ENCODE measurements at regions not wholly inside any gene's neighbourhood (a gene's known extent, or its start where the extent isn't known, plus 50 kb on each side); places are given as distances from the start of the nearest gene placed in this dataset.
"Not testable (repeated sequence)": the region's sequence is repeated elsewhere in the genome, so short reads cannot be mapped to it uniquely, and the experiment has no call there.

DNA sequence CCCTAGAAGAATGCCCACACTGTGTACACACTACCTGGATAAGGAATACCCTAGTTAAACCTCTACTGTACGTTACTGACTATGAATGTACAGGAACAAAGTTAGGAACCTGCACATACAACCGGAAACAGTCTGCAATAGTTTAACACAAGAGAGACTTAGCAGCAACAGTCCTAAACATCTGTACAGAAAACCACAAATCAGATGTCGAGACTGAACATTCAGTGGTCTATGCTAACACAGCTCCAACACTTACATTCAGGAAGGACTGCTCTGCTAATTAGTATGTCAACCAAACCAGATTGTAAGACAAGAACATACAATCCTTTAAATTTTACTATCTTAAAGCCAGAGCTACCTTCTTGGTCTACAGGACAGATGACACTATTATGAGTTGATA, 104.9 kb downstream of the ZNF429 start:
- no peaks in the 10 kb centered on the region for H3K36me3 Mint-ChIP-seq
- H3K27ac Mint-ChIP-seq, result peak overlapping the region in 1 of 7 donors; percentile 59
- Histone ChIP-seq H3K27ac (ENCODE audit: low read depth, low read length) (no peak overlapping the region), H3K4me3 (ENCODE audit: low read length in 2 of 2) (no peak overlapping the region), H3K27me3 (ENCODE audit: insufficient read depth, low read length) (no peaks in the 10 kb centered on the region), H3K4me1 (ENCODE audit: insufficient read depth, low read length) (no peaks in the 10 kb centered on the region), H3K36me3 (ENCODE audit: insufficient read depth, low read length) (no peaks in the 10 kb centered on the region), H3K9me3 (ENCODE audit: control insufficient read depth in 1 of 2, low read length in 2 of 2) (no peaks in the 10 kb centered on the region)
- ChIA-PET POLR2A (ENCODE audit: partially characterized antibody) (interaction anchor here (1.6 kb wide), 1 partner anchor 25 kb away, joined by 3 read pairs; no protein-coding TSS in a partner anchor), CTCF (ENCODE audit: partially characterized antibody) (no interaction called here)
- intact Hi-C loops (cut with micrococcal nuclease), result no loop called here
- H3K4me3 Mint-ChIP-seq, result no peak overlapping the region
- no peaks in the 10 kb centered on the region for H3K27me3 Mint-ChIP-seq
- H3K9me3 Mint-ChIP-seq, result peaks cover 0 to 6% (median 0%) of the 10 kb centered on the region in 8 donors
- H3K4me1 Mint-ChIP-seq, result peaks cover 0 to 9% (median under 1%) of the 10 kb centered on the region in 4 donors
- no peak for DNase-seq

- peaks cover 10 to 27% (median 16%) of the 10 kb centered on the region in 4 donors for H3K4me1 Mint-ChIP-seq
- CTCF ChIA-PET (ENCODE audit: partially characterized antibody), result no interaction called here
- intact Hi-C loops (cut with micrococcal nuclease), result no loop called here
- Histone ChIP-seq H3K4me1 (ENCODE audit: insufficient read depth, low read length) (peaks cover 14% of the 10 kb centered on the region), H3K27me3 (ENCODE audit: insufficient read depth, low read length) (no peaks in the 10 kb centered on the region), H3K27ac (ENCODE audit: low read depth, low read length) (no peak overlapping the region), H3K9me3 (ENCODE audit: control insufficient read depth in 1 of 2, low read length in 2 of 2) (no peaks in the 10 kb centered on the region), H3K36me3 (ENCODE audit: insufficient read depth, low read length) (no peaks in the 10 kb centered on the region), H3K4me3 (ENCODE audit: low read length in 2 of 2) (no peak overlapping the region)
- no peak overlapping the region for H3K4me3 Mint-ChIP-seq
- POLR2A ChIA-PET (ENCODE audit: partially characterized antibody), result no interaction called here
- H3K27ac Mint-ChIP-seq, result no peak overlapping the region
- H3K27me3 Mint-ChIP-seq, result no peaks in the 10 kb centered on the region
- H3K9me3 Mint-ChIP-seq, result peaks cover 0 to 3% (median 0%) of the 10 kb centered on the region in 8 donors
- DNase-seq, result no peak
- no peaks in the 10 kb centered on the region for H3K36me3 Mint-ChIP-seq
Observed at GRCh38 chr19:21608571-21608970, 103.2 kb downstream of the ZNF429 start.

DNA sequence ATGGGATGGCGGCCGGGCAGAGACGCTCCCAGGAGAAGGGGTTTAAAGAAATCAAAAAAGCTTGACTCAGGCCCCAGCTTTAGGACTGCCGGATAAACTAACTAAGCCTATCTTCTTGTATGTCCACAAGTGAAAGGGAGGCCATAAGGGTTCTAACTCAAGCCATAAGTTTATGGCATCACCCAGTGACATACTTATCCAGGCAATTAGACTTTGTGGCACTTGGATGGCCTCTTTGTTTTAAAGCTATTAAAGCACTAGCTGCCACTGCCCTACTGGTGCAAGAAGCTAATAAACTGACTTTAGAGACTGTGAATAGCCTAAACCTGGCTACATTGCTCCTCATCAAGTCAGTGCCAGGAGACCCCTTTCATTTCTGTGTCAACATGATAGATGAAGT, 102.0 kb downstream of the ZNF429 start:
- no peaks in the 10 kb centered on the region for H3K27me3 Mint-ChIP-seq
- H3K4me3 ChIP-seq (ENCODE audit: low read length in 2 of 2), result no peak overlapping the region
- no peaks in the 10 kb centered on the region for H3K27me3 ChIP-seq (ENCODE audit: insufficient read depth, low read length)
- no peak for DNase-seq
- POLR2A ChIA-PET (ENCODE audit: partially characterized antibody), result no interaction called here
- intact Hi-C loops (cut with micrococcal nuclease), result no loop called here
- H3K4me1 ChIP-seq (ENCODE audit: insufficient read depth, low read length), result peaks cover 18% of the 10 kb centered on the region
- no peaks in the 10 kb centered on the region for H3K36me3 Mint-ChIP-seq
- H3K27ac Mint-ChIP-seq, result no peak overlapping the region
- H3K36me3 ChIP-seq (ENCODE audit: insufficient read depth, low read length), result no peaks in the 10 kb centered on the region
- CTCF ChIA-PET (ENCODE audit: partially characterized antibody), result no interaction called here
- no peak overlapping the region for H3K27ac ChIP-seq (ENCODE audit: low read depth, low read length)
- no peaks in the 10 kb centered on the region for H3K9me3 ChIP-seq (ENCODE audit: control insufficient read depth in 1 of 2, low read length in 2 of 2)
- peak overlapping the region in 1 of 8 donors; percentile 54 for H3K4me3 Mint-ChIP-seq
- peaks cover 0 to 3% (median 0%) of the 10 kb centered on the region in 8 donors for H3K9me3 Mint-ChIP-seq
- peaks cover 10 to 30% (median 20%) of the 10 kb centered on the region in 4 donors for H3K4me1 Mint-ChIP-seq

- DNase-seq; H3K27me3 ChIP-seq (ENCODE audit: insufficient read depth, low read length); H3K4me3 Mint-ChIP-seq; H3K36me3 ChIP-seq (ENCODE audit: insufficient read depth, low read length); H3K27me3 Mint-ChIP-seq; H3K27ac Mint-ChIP-seq; H3K36me3 Mint-ChIP-seq; H3K9me3 ChIP-seq (ENCODE audit: control insufficient read depth in 1 of 2, low read length in 2 of 2); CTCF ChIA-PET (ENCODE audit: partially characterized antibody); intact Hi-C loops (cut with micrococcal nuclease); POLR2A ChIA-PET (ENCODE audit: partially characterized antibody); H3K4me3 ChIP-seq (ENCODE audit: low read length in 2 of 2); H3K27ac ChIP-seq (ENCODE audit: low read depth, low read length); H3K9me3 Mint-ChIP-seq: not testable (repeated sequence)
- peaks cover 10 to 30% (median 20%) of the 10 kb centered on the region in 4 donors for H3K4me1 Mint-ChIP-seq
- peaks cover 18% of the 10 kb centered on the region for H3K4me1 ChIP-seq (ENCODE audit: insufficient read depth, low read length)
Observed at GRCh38 chr19:21607011-21607410, 101.6 kb downstream of the ZNF429 start.

GRCh38 chr19:21606326-21606725, 100.9 kb downstream of the ZNF429 start:
- H3K4me1 ChIP-seq (ENCODE audit: insufficient read depth, low read length), result peaks cover 18% of the 10 kb centered on the region
- H3K27me3 ChIP-seq (ENCODE audit: insufficient read depth, low read length); H3K36me3 Mint-ChIP-seq; CTCF ChIA-PET (ENCODE audit: partially characterized antibody); H3K27ac ChIP-seq (ENCODE audit: low read depth, low read length); intact Hi-C loops (cut with micrococcal nuclease); H3K27me3 Mint-ChIP-seq; POLR2A ChIA-PET (ENCODE audit: partially characterized antibody); H3K36me3 ChIP-seq (ENCODE audit: insufficient read depth, low read length); DNase-seq; H3K27ac Mint-ChIP-seq; H3K4me3 Mint-ChIP-seq; H3K4me3 ChIP-seq (ENCODE audit: low read length in 2 of 2); H3K9me3 Mint-ChIP-seq; H3K9me3 ChIP-seq (ENCODE audit: control insufficient read depth in 1 of 2, low read length in 2 of 2): not testable (repeated sequence)
- H3K4me1 Mint-ChIP-seq, result peaks cover 10 to 30% (median 20%) of the 10 kb centered on the region in 4 donors

DNA sequence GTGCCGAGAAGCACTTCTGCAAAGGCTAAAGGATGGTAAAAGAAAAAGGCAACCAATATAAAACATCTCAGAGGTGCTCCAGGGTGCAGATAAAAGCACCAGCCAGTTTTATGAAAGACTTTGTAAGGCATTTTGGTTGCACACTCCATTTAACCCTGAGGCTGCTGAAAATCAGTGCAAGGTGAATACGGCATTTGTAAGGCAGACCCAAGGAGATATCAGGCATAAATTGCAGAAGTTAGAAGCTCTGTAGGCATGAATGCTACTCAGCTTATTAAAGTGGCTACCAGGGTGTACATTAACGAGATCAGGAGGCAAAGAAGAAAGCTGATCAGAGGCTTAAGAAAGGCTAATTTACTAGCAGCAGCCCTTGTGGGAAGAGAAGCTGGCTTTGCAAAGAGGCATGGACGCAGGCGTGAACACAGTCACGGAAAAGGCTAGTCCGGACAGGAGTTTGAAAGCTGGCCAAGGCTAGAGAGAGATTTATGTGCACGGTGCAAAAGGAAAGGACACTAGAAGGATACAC, 99.6 kb downstream of the ZNF429 start:
- CTCF ChIA-PET (ENCODE audit: partially characterized antibody), result interaction anchor here (0.8 kb wide), 1 partner anchor 36 kb away, joined by 3 read pairs; no protein-coding TSS in a partner anchor
- Mint-ChIP-seq H3K27me3 (no peaks in the 10 kb centered on the region), H3K9me3 (peaks cover 0 to 3% (median 0%) of the 10 kb centered on the region in 8 donors), H3K4me3 (peak overlapping the region; percentile 86 to 95 (median 90)), H3K27ac (peak overlapping the region; percentile 70 to 94 (median 93)), H3K4me1 (peaks cover 10 to 25% (median 20%) of the 10 kb centered on the region in 4 donors), H3K36me3 (no peaks in the 10 kb centered on the region)
- Histone ChIP-seq H3K4me1 (ENCODE audit: insufficient read depth, low read length) (peaks cover 18% of the 10 kb centered on the region), H3K4me3 (ENCODE audit: low read length in 2 of 2) (peak overlapping the region; percentile 45 to 62), H3K27ac (ENCODE audit: low read depth, low read length) (peak overlapping the region; percentile 33), H3K36me3 (ENCODE audit: insufficient read depth, low read length) (no peaks in the 10 kb centered on the region), H3K9me3 (ENCODE audit: control insufficient read depth in 1 of 2, low read length in 2 of 2) (no peaks in the 10 kb centered on the region), H3K27me3 (ENCODE audit: insufficient read depth, low read length) (no peaks in the 10 kb centered on the region)
- POLR2A ChIA-PET (ENCODE audit: partially characterized antibody), result interaction anchor here (0.8 to 1.8 kb wide), 9 partner anchors 19 to 276 kb away, joined by 3 to 14 read pairs (median 4); partner anchors contain the start of genes ZNF100, ZNF429, ZNF43 and ZNF493
- intact Hi-C loops (cut with micrococcal nuclease), result no loop called here
- DNase-seq, result peak in 1 of 5 donors; percentile 2
